Stimulated activated naive CD4-positive, alpha-beta T cell (primary cell): ENCODE measurements at regions not wholly inside any gene's neighbourhood (a gene's known extent, or its start where the extent isn't known, plus 50 kb on each side); places are given as distances from the start of the nearest gene placed in this dataset.

ENCODE experiments used
- DNase-seq, 6 experiments: peaks; one replicate each; lab custom pipeline; 2025; lab: John Stamatoyannopoulos, UW

DNA sequence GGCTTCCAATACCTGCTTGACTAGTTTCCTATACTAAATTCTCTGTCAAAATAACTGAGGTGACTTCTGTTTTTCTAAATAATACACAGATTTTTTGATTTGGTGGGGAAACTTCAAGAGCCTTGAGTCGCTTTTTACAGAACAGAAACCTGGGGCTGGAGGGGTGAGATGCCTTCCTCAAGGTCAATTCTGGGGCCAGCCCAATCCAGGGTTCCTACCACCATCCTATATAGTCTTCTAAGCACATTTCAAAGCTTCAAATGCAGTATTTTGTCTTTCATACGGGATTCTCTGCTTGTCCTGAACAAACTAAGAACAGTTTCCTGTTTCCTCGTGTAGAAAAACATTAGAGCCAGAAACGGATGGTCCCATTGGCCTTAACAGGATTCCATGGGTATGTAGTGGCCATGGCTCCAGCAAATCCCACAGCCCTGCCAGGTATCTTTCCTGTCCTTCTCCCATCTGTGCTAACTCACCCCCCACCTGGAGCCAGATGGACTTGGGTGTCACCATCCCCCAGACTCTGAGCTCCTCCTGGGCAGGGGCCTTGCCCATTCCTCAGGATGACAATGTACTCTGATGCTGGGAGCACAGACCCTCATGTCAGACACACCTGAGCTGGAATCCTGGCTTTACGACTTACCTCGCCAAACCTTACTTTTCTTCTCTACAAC, 146.9 kb downstream of the KLF13 start:
- no peak for DNase-seq

DNA sequence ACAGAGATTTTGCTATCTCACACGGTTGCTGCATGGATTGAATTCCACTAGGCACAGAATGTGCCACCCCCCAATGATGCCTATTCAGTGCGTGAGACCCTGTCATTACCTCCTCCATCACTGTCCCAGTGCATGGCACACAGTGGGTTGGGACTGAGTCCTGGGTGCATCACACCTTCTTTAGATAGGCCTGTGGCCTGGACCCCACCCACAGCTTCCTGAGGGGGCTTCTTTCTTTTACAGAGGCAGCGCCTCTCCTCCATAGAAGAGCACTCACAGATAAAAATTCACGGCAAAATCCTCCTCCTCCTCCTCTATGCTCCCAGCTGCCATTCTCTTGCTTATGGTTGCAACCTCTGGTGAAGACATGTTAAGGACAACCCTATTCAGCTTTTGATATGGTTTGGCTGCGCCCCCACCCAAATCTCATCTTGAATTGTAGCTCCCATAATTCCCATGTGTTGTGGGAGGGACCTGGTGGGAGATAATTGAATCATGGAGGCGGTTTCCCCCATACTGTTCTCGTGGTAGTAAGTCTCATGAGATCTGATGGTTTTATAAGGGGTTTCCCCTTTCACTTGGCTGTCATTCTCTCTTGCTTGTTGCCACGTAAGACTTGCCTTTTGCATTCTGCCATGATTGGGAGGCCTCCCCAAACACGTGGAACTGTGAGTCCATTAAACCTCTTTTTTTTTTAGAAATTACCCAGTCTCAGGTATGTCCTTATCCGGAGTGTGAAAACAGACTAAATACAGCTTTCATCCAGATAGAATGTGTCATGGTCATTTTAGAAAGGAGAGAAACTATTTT, 147.6 kb downstream of the KLF13 start:
- DNase-seq = peak in 2 of 6 experiments; percentile 14

DNA sequence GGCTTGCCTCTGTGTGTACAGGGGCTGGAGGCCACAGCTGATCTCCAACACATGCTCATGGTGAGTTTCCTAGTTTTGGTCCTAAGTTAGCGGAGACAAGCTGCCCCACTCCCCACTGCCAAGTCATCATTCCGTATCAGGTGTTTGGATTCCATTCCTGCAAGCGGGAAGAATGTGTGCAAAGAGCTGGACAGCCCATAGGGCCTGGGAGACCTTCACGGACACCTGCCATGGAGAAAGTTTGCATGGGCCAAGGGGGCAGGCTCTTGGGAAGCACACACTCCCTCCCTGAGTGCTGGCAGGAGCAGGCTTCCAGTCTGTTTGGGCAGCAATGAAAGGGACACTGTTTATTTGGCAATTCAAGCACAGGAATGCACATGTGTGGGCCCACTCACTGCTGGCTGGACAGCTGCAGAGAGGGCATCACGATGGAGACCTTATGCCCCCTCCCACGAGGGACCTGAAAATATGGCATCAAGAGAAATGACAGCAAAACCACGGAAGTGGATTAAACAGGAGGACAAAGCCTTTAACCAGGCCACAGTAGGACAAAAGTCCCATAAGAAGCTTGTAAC, 149.7 kb downstream of the KLF13 start:
- DNase-seq = no peak

DNA sequence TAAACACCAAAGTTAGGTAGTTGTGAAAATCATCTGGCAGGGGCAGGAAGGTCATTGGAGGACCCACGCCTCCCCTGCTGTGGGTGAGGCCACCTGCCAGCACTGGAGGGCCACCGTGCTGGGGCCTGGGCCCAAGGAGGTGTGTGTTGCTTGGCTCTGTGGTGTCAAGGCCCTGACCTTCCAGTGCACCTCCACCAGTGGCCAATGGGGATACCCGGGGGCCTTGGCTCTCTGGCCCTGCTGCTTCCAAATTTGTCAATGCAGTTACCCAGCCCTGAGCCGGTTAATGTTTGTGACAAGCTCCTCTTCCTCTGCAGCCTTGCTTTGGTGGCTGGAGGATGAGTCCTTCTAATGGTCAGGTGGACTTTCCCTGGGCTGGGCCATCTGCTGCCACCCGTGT, 150.2 kb downstream of the KLF13 start:
- no peak for DNase-seq

DNA sequence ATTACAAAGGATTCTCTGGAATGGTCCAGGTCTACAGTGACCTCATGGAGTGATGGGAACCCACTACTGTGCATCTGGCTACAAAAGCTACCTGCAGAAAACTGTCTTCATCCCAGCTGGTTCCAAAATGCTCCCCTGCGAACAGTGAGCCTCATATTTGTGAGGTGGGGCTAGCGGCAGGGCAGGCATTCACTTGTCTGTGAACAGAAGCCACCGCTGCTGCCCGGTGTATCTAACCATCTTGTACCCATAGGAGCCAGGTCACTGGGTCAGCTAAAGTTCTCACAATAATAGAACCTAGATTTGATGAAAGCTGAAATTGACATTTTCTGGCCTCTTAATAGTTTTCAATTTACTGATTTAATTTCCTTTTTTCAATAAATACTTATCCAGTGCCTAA, 150.7 kb downstream of the KLF13 start:
- no peak for DNase-seq

DNA sequence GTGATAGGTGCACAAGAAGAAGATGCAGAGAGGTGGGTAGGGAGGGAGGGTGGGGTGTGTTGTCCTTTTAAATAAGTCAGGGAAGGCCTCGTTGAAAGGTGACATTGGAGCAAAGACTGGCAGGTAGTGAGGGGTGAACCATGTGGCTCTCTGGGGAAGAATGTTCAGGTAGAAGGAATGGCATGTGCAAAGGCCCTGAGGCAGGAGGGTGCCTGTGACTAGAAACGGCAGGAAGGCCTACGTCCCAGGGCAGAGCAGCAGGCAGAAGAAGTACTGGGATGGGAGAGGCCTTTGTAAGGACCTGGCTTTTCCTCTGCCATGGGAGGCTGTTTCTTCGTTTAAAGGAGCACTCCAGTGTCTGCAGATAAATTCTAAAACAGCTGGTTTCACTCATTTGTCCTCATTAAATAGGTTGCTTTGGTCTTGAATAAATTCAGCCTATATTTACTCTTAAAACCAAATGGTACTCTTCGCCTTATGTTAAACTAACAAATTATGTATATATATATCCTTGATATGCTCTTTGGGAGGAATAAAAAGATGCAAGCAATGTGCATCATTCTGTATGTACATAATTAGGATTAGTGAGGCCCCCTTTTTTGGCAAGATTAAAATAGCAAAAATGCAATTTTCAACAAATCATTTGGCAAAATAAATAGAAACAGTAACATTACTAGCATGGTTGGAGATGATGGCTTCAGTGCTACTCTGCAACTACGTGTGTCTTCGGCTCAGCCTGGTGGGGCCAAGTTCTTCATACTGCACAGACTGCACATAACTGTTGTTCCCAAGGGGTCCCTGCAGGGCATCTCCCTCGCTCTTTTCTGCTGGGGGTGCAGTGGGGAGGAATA, 151.4 kb downstream of the KLF13 start:
- no peak for DNase-seq

DNA sequence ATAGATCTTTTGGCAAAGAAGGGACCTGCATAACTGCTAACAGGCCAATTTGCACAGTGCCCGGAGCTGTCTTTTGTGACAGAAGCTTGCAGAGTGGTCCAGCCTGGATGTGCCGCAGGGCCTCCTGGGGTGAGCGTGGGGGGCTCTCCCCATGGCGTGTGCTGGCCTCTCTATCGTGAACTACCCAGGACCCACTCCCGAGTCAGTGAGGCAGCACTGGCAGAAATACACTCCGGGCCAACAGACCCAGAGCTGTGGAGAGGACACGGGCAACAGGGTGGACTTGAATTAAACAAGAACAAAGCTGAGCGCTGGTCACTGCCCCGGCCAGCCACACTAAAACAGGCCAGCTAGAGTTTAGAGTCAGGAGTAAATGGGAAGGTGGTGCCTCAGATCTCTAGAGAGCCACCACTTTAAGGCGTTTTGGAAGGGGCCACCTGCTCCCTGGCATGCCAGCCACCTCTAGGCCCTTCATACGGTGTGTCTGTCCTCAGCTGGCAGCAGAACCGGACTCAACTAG, 152.1 kb downstream of the KLF13 start:
- no peak for DNase-seq

DNA sequence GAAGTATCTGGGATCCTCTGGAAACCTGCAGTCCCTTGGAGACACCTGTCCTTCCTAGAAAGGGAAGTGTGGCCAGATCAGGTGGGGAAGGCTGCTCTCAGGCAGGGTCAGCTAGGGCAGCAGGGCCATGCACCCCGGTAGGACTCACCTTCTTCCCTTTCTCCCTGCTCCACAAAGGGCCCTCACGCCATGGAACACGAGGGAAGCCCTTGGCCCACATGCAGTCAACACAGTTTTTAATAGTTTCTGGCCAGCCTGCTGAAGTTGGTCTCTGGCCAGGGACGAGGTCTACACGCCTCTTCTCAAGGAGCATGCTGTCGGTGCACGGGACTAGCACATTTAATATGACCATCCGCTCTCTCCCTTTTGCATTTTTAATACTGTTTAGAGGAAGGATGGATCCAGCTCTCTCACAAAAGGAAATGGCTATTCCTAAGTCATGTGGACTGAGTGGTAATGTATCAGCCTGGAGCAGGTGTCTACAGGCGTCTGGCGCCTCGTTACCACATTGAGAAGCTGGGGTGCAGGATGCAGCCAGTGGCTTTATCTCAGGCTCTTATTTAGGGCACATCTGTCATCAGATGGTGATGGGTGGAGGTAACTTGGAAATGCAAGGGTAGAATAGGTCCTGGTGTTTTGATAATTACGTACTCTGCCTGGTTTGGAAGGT, 153.9 kb downstream of the KLF13 start:
- DNase-seq = no peak

DNA sequence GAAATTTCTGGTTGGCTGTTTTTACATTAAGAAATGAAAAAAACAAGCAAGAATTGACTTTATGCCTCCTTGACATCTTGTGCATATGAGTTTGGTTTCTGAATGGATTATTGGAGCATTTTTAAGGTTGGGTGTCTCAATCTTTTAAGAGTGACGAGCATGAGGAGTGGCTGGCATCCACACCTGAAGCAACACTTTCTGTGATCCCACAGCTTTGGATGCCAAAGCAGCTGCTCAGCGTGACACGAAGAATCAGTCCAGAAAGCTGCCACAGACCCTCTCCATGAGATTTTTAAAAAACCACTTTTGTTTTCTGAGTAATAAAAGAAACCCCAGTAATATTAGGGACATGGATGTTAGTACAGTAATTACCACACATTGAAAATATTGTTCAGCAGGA, 154.5 kb downstream of the KLF13 start:
- DNase-seq = no peak

DNA sequence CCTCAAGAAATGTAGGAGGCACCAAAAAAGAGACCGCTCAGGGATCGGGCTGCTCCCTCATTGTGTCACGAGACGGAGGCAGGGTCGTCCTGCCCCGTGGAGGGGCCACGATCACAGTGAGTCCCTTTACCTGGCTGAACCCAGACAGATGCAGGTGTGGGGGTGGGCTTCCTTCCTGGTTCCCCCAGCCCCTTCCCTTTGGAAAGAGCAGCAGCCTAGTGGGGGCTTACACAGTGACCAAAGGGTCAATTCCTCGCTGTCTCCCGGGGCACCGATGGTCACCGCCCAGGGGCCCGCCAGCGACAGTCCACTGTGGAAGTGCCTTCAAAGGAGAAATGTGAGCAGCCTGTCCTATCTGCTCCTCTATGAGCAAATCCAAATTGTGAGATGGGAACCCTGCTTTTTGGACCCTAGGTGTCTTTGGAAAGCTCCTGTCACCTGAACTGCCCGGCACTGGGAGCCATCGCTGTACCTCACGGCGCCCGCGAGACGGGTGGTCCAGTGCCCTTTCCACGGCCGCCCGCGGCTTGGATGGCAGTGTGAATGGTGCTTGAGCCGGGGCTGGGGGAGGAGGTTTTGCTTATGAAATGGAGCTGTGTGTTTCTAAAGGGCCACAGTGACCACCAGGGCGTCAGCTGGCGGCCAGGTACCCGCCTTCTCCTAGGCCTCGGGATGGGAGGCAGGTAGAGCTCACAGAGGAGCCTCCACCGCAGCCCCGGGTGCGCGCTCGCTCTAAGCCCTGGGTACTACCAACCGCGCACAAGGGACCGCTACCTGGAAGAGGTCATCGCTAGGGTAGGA, 155.7 kb downstream of the KLF13 start:
- DNase-seq = no peak

DNA sequence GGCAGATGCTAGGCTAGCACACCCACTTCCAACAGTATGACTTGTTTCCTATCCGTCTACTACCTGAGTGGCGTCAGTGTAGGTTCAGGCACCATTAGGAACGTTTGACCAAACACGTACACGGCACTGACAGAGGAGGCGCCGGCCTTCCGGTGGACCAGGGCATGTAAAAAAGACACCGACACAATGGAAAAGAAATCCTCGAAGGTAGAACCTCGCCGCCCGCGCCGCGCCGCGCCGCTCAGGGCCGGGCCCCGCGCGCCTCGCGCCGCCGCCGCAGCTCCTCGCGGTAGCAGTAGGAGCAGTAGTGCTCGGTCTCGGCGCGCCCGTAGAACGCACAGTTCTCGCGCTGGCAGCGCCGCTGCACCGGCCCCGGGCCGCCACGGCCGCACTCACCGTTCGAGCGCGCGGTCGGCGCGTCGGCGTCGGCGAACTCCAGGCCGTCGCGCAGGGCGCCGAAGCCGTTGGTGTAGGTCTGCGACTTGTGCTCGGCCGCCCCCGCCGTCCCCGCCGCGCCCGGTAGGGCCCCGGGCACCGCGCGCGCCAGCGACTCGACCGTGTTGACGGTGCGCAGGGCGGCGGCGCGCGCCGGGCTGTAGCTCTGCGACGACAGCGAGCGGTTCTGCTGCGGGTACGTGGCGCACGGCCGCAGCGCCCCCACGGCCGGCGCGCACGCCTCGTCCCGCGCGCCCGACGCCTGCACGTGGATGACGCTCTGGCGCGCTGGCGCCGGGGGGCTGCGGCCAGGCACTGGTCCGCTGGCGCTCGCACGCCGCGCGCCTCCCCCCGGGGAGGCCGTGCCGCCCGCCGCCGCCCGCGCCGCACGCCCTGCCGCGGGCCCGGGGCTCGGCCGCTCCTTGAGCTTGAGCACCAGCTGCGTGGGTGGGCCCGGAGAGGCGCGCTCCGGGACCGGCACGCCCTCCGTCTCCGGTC, 156.7 kb downstream of the KLF13 start:
- DNase-seq = peak; percentile 21 to 73 (median 39)

DNA sequence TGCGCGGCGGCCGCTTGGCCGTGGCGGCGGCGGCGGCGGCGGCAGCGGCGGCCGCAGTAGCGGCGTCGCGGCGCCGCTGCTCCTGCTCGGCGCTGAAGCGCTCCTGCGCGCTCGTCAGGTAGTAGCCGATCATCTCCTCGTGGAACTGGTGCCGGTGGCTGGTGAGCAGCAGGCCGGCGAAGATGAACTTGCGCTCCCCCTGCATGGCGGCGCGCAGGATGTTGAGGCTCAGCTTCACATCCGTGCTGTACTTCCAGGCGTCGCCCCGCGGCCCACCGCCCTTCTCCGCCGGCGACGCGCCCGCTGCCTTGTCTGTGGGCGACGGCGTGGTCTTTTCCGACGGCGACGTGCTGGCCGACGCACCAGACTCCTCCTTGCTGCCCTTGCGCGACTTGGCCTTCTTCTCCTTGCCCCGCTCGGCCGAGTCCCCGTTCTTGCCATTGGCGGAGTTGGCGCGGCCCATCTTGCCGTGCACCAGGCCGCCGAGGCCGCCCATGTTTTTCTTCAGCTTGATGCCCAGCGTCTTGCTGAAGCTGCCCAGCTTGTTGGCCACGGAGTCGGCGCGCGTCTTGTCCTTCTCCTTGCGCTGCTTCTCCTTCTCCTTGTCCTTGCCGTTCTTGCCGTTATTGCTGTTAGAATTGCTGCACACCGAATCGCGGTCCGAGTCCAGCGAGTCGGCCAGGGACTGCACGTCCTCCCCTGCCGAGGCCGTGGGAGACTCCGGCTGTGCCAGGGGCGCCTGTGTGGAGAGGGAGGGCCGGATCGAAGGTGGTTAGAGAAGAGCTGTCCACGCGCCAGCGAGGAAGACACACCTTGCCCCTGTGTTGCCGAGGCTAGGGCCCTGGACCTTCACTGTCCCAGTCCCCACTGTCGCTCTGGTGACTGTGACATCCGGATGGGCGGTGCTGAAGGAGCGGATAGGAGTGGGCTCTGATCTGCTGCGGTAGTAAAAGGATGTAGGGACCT, 157.6 kb downstream of the KLF13 start:
- DNase-seq = peak in 5 of 6 experiments; percentile 8 to 47 (median 24)

DNA sequence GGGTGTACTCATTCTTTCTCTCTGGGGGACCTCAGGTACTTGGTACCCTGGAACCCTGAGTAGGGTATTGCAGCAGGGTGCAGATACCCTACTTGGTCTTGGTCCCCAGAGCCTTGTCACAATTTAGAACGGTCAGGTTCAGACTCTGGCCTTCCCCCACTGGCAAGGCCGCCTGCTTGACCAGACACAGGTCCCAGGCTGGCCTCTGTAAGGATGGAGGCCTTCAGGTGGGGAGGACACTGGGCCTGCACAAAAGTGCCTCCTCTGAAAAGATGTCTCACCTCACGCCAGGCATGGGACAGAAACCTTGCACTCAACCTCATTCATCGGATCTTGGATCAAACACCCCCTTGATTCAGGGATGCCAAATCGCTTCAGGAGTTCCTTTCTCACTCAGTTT, 158.4 kb downstream of the KLF13 start:
- DNase-seq = no peak

DNA sequence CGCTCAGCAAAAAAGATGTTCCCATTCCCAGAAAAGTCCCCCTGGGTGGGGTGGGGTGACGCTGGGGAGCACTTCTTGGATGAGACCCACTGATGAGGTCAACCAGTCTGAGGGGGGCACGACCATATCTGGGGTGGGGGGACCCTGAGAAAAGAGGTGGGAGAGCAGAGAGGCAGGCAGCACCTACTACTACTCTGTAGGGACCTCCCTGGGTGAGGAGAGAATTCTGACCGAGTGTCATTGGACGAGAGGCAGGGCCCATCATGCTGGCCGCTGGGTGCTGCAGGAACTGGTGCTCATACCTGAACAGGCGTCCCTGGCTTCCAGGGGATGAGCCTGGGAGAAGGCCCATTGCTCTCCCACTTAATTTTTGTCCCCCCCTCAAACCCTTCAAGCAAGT, 158.8 kb downstream of the KLF13 start:
- no peak for DNase-seq

DNA sequence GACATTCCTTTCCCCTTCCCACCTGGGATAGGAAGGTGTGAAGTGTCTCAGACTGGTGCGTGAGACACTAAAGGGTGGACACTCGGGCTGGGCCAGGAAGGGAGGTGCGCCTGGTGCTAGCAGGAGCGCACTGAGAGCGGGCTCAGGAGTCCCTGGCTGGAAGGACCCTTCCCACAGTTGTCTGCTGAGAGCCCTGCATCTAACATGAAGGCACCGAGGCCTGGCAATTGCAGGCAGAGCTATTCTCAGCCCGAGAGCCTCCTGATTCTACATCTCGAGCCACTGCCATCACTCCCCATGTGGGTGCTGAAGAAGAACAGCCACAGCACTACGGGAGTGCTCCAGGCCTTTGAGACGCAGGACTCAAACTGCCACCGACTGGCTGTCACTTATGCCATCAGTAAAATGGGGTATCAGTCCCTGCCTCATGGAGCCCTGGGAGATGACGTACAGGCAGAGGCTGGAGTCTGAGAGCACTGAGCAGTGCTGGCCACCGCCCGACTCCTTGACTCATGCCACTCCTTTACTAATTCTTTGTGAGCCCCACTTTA, 159.4 kb downstream of the KLF13 start:
- no peak for DNase-seq

DNA sequence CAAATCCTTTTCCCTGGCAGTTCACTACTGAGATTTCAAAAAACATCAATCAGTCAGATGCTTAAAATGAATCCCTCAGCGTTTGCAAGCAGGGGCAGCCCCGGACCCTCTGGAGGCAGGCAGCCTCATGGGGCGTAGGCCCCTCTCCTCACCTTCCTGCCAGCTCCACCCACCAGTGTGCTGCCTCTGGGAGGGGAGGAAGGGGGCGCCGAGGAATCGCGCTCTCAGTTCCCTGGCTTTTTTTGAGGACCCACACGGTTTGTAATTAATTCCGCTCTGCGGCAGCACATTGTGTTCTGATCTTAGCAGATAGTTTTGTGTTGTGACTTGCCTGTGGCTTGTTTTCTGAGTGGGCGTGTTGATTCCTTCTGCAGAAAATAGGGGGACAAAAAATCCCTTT, 159.9 kb downstream of the KLF13 start:
- DNase-seq = no peak

DNA sequence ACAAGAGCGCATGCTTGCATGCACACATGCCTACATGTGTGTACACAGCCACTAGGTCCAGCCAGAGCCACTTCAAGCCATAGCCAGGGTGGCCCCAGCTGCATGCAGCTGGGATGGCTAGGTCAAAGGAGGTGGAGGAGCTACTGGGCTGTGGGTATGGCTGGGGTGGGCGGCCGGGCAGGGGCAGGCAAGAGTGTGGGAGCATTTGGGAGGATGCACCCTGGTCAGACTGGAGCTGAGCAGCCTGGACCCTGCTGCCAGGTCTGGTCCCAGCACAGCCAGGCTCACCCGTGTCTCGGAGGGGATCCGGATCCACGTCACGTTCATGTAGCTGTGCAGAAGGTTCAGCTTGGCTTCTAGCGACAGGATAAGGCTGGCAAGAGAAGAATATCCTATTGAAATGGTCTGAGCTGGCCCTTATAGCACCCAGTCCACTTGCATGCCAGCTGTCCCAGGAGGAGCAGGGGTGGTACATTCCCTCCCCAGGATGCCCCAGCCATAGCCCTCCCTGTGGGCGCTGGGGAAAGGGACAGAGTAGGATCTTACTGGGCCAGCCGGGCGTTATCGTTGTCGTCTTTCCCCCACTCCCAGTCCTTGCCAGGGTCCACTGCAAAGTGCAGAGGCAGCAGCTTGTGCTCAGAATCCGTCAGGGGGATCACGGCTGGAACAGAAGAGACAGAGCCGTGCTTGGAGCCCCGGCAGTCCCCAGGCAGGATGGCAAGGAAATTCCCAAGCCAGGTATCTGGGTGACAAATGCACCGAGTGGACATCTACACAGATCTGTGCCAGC, 160.5 kb downstream of the KLF13 start:
- no peak for DNase-seq
